T-helper 1 cell treated with Interleukin-12 subunit alpha and Interleukin-12 subunit beta and Interleukin-4 antibody, amounts not matched to agents 30 ng/mL and 1 ng/mL, for 36 hours (primary cell): ENCODE measurements at regions not wholly inside any gene's neighbourhood (a gene's known extent, or its start where the extent isn't known, plus 50 kb on each side); places are given as distances from the start of the nearest gene placed in this dataset.
"Not testable (repeated sequence)": the region's sequence is repeated elsewhere in the genome, so short reads cannot be mapped to it uniquely, and the experiment has no call there.

Experiments used
- intact Hi-C: fragments of 100-400 bp; cut with micrococcal nuclease; formaldehyde crosslinking; loops from one replicate; pipeline ENCODE4 v1.15.1; 2024

DNA sequence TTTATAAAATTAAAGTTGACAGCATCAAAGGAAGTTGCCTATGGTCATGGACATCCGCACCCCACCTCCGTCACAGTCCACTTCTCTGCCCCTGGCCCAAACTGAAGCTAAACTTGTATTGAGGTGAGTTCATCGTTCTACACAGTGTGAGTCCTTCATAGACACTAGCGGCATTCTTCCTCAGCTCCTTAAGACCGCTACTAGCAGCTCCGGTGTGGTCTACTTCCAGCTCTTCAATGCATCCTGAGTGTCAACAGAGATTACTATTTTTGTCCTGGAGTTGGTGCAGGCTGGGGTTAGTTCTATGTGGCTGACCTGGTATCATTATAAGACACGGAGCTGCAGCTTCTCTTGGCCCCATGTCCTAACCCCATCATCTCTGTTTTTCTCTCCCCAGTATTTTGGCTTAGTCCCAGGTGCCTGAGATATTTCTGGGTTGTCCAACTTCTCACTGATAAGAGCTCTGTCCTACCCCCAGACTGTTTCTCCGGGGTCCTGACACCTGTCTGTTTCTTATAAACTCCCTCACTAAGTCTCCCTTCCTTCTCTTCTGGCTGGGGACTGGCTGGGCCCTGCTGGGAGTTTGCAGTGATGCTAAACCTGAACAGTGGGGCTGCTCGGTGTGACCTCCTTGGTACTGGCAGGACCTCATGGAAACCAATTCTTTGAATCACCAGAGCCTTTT lies 169.2 kb upstream of the ATP10A start:
- intact Hi-C loops, result no loop called here

DNA sequence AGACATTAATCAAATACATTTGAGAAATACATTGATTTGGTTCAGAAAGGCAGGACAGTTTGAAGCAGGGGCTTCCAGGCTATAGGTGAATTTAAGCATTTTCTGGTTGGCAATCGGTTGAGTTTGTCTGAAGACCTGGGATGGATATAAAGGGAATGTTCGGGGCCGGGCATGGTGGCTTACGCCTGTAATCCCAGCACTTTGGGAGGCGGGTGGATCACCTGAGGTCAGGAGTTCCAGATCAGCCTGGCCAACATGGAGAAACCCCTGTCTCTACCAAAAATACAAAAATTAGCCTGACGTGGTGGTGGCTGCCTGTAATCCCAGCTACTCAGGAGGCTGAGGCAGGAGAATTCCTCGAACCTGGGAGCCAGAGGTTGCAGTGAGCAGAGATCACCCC lies 166.5 kb upstream of the ATP10A start:
- intact Hi-C loops, result not testable (repeated sequence)

DNA sequence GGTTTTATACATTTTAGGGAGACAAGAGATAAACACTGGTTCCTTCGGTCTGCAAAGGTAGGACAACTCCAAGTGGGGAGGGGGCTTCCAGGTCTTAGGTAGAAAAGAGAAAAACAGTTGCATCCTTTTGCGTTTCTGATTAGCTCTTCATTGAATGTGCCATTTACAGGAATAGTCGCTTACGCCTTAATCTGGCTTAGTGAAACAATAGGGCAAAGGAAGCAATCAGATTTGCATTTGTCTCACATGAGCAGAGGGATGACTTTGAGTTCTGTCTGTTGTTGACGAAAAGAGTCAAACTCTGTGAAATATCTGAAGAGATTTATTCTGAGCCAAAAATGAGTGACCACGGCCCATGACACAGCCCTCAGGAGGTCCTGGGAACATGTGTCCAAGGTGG lies 166.0 kb upstream of the ATP10A start:
- intact Hi-C loops, result no loop called here

DNA sequence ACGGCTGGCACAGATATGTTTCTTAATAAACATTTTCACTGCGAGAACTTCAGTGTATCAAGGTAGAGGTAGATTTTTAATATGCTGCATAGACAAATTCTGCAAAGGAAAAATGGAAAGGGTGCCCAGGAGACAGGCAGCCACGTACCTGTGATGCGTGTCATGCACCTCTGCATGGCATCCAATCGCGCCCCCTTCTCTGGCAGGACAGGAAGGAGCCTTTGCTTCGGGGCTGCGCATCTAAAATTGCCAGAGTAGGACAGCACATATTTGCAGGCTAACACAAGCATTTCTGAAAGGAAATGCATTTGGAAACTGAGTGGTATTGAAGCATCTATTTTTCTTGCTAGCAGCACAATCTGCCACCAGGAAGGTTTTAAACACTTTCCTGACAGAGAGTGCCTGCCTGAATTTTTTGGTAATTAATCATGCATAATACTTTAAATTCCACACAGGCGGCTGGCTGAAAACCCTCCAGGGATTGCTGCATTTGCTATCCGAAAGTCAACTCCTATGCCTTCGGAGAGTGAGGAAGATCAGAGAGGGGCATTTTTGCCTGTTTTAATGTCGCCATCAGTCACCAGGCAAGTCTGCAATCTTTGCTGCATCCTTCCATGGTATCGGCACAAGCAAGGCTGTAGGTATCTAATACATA lies 165.1 kb upstream of the ATP10A start:
- intact Hi-C loops, result no loop called here

DNA sequence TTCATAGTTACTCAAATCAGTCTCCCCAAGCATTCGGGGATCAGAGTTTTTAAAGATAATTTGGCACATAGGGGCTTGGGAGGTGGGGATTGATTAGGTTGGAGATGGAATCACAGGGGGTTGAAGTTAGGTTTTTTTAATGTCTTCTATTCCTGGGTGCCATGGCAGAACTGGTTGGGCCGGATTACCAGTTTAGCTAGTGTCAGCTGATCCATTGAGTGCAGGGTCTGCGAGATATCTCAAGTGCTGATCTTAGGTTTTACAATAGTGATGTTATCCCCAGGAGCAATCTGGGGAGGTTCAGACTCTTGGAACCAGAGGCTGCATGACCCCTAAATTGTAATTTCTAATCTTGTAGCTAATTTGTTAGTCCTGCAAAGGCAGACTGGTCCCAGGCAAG lies 163.5 kb upstream of the ATP10A start:
- intact Hi-C loops, result not testable (repeated sequence)

DNA sequence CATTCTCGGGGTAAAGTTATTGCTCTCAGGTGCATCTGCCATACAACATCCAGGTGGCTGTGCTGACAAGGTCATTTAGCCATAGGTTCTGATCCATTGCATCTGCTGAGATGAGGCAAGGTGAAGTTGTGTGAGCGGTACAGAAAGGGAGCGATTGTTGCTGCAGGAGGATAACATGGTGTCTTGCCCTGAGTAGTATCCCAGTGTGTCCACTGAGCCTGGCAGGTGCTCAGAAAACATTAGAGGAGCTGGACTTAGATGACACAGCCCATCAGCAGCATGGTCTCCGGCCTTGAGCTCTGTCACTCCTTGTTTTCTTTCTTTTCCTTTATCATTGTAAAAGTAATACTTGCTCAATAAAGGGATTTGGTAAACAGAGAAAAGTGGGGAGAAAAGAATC lies 161.1 kb upstream of the ATP10A start:
- intact Hi-C loops, result no loop called here

DNA sequence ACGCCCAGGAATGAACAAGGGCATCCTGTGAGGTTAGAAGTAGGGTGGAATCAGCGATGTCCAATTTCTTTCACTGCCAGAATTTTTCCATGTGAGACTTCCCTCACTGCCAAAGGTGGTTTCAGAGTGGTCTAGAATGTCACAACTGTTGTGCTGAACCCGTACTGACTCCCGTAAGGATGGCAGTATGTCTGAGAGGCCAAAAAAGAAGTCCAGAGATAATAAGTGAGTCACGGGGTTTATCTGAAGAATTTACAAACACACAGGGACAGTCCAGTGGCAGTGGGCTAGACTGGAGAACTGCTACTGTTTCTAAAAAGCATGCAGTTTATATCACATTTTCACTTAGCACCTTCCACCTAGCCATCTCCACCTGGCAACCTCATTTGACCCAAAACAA lies 160.6 kb upstream of the ATP10A start:
- intact Hi-C loops, result no loop called here

DNA sequence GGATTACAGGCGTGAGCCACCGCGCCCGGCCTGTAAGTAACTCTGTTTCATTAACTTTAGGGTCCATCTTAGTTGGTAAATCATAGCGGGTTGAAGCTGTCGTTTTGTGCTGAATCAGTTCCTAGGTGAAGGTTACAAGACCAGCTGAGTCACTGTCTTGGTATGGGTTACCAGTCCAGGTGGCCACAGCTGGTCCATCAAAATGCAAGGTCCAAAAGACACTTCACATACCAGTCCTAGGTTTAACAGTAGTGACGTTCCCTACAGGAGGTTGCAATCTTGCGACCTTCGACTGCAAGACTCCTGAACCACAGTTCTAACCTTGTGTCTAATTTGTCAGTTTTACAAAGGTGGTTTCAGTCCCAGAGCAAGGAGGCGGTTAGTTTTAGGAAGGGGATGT lies 160.1 kb upstream of the ATP10A start:
- intact Hi-C loops, result no loop called here

DNA sequence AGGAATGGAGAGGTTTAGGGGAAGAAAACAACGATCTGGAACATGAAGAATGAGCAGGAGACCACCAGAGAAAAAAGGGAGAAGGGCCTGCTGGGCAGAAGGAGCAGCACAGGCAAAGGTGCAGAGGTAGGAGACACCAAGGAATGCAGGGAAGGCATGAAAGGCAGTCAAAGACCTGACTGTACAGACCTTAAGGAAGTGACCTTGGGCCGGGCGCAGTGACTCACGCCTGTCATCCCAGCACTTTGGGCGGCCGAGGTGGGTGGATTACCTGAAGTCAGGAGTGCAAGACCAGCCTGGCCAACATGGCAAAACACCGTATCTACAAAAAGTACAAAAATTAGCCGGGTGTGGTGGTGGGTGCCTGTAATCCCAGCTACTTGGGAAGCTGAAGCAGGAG lies 157.7 kb upstream of the ATP10A start:
- intact Hi-C loops, result no loop called here

DNA sequence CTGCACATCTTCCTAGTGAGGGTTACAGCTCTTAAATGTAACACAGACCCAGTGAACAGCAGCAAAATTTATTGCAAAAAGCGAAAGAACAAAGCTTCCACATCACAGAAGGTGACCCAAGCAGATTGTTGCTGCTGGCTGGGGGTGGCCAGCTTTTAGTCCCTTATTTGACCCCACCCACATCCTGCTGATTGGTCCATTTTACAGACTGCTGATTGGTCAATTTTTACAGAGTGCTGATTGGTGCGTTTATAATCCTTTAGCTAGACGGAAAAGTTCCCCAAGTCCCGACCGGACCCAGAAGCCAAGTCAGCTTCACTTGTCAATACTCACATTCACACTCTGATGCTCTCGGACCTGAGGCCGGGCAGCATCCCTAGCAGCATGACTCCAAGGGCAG lies 154.5 kb upstream of the ATP10A start:
- intact Hi-C loops, result no loop called here

DNA sequence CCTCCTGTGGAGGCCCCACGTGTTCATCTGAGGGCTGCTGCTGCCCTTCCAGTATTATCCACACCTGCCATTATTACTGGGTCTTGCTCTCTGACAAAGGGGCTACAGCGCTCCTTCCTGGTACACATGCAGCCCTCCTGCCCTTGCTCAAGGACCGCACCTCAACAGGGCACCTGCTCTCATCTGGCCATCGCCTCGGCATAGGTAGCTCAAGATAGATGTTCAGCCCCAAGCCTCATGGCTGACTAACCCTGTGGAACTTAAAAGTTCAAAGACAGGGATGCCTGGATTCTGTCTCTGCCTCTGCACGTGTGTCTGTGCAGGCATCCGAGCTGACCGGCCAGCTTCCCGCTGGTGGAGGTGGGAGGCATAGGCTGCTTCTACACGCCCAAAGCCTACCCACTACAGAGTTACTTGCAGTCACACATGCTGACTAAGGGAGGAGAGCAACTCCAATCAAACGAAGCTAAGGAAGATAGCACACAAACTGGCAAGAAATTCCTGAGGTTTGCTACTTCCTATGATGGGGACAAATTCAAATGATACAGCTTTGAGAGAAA lies 152.5 kb upstream of the ATP10A start:
- intact Hi-C loops, result no loop called here

DNA sequence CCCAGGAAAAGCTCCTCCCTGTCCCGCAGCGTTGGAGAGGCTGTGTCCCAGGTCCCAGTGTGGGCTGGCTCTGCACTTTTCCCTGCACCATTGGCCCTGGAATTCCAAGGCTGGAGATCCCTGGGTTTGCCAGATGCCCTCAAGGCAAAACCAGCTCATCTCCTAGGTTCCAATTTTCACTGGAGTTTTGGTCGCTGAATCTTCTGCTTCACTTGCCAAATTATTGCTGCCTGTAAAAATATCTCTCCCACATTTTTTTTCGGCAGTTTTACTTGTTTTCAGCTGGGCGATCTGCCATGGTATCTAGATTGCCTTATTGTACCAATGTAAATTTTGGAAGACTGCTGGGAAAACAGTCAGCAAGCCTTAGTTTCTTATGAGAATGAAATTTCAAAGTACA lies 150.9 kb upstream of the ATP10A start:
- intact Hi-C loops, result no loop called here

DNA sequence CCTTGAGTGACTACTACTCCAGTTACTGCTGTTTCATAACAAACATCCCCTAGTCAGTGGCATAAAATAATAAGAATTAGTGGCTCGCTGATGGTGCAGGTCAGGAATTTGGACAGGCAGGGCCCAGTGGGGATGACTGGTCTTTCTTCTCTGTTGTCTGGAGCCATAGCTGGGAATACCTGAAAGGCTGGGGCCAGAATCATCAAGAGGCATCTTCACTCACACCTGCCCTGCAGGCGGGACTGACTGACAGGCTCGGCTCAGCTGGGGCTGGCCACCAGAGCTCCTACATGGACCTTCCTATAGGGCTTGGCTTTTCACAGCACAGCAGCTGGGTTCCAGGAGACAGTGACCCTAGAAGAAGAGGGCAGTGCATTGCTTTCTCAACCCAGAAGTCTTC lies 148.8 kb upstream of the ATP10A start:
- intact Hi-C loops, result no loop called here

DNA sequence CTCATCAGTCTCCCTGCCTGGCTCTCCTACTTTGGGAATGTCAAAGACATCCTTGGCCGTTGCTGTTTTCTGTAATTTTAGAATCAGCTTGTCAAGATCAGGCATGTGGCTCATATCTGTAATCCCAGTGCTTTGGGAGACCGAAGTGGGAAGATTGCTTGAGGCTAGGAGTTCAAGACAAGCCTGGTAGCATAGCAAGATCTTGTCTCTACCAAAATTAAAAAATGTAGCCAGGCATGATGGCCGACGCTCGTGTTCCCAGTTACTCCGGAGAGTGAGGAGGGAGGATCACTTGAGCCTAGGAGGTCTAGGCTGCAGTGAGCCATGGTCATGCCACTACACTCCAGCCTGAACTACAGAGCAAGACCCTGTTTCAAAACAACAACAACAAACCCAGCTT lies 144.0 kb upstream of the ATP10A start:
- intact Hi-C loops, result no loop called here

DNA sequence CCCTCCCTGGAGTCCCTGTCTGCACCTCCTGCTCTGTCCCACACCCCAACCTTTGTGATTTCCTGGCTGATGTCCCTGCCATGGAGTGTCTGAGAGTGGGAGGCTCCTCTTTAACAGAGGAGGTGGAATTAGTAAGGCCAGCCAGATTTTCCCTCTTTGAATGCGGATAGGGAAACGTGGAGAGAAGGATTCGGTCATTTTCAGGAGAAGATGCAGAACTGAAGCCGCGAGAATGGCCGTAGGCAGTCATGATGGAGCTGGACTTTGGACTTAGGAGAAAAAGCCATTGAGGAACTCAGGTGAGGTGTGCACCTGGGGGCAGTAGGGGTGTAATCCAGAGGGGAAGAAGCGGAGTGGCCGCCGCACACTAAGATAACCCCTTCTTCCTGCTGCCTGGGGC lies 138.1 kb upstream of the ATP10A start:
- intact Hi-C loops, result no loop called here

DNA sequence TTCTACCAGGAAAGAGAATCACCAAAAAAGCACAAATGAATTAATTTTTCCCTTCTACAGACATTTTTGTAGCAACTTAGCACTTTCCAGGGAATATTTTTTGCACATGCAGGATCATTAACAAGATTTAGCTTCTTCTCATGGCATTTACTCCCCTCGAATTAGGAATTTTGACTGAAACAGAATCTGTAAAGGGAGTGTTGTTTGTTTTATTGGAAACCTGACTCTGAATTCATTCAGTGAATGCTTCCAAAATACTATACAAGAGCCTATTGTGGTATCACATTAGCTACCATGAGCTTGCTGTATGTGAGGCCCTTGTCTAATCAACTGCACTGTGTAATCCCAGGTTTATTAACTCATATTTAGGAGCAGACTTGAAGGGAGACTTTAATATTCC lies 130.4 kb upstream of the ATP10A start:
- intact Hi-C loops, result no loop called here

DNA sequence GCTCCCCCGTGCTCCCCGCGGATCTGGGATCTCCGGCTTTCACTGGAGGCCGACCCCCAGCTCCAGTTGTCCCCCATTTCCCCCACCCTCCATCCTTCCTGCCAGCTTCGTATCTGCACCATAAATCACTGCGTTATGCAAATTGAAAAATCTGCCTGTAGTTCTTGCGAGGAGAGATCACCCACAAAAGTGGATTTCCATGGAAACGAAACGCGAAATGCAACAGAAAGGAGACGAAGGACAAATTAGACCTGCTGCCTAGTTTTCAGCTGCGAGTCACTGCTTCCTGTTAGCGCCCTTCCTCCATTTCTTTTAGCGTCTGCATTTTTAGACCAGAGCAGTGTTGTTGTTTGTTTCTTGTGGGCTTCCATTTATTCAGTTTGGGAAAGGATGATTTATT lies 127.1 kb upstream of the ATP10A start:
- intact Hi-C loops, result no loop called here

DNA sequence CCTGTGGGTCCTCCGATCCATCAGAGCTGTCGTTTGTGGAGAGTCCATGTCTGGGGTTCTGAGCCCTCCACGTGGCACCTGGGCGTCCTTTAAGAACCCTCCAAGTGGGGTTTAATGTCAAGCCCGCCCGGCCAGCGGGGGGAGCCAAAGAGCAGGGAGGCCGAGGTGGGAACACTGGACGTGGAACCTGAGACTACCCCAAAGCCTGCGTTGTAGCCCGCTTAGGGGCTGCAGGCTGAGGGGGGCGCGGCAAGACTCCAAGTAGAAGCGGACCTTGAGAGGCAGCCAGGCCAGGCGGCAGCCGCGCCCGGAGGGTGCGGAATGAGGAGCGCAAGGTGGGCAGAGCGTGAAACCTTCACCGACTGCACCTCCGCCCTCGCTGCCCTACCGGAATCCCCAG lies 126.2 kb upstream of the ATP10A start:
- intact Hi-C loops, result no loop called here

DNA sequence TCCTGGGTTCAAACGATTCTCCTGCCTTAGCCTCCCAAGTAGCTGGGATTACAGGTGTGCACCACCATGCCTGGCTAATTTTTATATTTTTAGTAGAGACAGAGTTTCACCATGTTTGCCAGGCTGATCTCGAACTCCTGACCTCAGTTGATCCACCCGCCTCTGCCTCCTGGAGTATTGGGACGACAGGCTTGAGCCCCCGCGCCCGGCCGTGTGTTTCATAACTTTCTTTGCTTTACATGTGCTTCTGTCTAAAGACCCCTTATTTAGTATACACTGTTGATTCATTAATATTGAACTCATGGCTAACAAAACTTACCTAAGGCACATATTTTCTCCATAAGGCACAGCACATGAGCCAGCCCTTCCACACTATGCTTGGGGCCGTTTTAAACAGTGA lies 125.6 kb upstream of the ATP10A start:
- intact Hi-C loops, result not testable (repeated sequence)

DNA sequence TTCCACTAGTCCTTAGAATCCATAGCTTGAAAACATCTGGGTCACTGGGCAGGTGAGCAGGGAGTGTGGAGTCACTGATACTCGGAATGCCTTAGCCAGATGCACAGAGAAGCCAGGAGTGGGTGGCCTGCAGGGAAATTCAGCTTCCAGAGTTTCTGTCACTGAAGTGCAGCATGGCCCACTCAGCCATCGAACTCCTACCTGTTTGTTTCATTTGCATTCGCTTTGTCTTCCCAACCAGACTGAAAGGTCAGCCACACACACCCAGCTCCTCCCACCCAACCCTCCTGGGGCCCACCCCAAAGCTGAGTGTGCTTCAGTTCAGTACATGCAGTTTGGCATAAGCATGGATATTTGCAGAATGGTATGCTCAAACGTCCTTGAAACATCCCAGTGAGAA lies 124.5 kb upstream of the ATP10A start:
- intact Hi-C loops, result no loop called here

DNA sequence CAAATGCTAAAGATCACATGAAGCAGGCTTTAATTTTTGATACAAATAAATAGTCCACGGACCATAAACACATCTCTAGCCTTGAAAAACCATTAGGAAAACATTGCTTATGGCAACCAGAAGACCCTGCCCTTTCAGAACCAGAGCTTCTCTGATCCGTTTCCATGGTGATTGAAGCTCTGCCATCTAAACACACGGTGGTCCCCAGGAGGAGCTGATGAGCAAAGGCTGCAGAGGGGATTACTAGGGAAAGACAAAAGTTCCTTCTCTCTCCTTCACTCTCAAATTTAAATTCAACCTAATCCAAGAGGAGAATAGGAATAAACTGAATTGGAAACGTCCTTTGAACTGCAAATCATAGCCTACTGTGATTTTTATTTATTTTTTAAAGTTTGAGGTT lies 122.0 kb upstream of the ATP10A start:
- intact Hi-C loops, result no loop called here

DNA sequence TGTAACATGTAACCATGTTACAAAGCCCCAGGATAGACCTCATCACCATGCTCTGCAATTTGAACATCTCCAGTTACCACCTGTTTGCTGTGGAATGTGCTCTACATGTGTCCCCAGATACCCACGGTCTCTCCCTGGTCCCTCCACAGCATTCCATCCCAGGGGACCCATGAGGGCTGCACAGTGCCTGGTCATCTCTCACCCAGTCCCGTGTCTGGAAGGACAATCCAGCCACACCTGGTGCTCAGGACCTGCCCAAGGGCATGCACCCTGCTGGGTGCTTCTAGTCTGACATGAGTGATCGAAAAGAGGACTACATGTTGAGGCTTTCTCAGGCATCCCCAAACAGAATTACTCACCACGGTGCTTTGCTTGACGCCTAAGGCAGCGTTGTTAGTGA lies 119.6 kb upstream of the ATP10A start:
- intact Hi-C loops, result no loop called here

DNA sequence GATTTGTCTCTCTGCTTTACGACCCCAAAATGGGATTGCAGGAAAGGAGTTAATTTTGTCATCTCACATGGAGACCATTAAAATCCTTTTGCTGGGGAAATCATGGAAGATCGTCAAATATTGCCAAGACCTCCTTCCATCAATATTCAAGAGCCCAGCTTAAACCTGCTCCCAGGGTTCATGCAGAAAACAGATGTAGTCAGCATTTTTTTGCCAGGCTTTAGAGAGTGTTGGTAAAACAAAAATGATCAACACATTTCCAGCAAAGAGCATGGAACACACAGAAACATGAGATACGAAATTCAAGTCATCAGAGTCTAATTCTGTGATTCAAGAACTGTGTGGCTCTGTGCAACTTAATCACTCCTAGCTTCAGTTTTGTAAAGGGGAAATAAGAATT lies 118.0 kb upstream of the ATP10A start:
- intact Hi-C loops, result no loop called here
